HCT116 (cell line): ENCODE measurements at regions not wholly inside any gene's neighbourhood (a gene's known extent, or its start where the extent isn't known, plus 50 kb on each side); places are given as distances from the start of the nearest gene placed in this dataset.

Experiments used
- ATAC-seq: fragments of 200-7000 bp; cut with Tn5 transposase; 2 replicates; pipeline ENCODE4 v1.9.1; 2020; ENCODE audit warnings: mild to moderate bottlenecking, moderate library complexity
- BruUV-seq: library from RNA; stranded (reverse); fragments of 400-500 nt; replicated peaks from 2 replicates; lab custom pipeline; 2021; lab: Mats Ljungman, UMichigan
- CTCF ChIA-PET: fragments of 300-600 bp; sonication (Branson Sonifier 250); formaldehyde crosslinking; loops from one replicate; lab custom pipeline; 2021; ENCODE audit warnings: antibody characterized with exemption; lab: Charles Lee
- POLR2A ChIA-PET: fragments of 300-600, 350-600 bp; sonication (Branson Sonifier 250); formaldehyde crosslinking; loops from one replicate; lab custom pipeline; 2021; ENCODE audit warnings: antibody characterized with exemption; lab: Charles Lee
- RAD21 ChIA-PET, 2 experiments: fragments of 300-600 bp; sonication (Branson Sonifier 250); formaldehyde crosslinking; loops; one replicate each; lab custom pipeline; 2023; ENCODE audit warnings: low total read pairs in 2 of 2; ENCODE audit not compliant: uncharacterized antibody in 2 of 2, unreplicated experiment in 2 of 2, low non-redundant PET in 1 of 2; lab: Charles Lee
- DNase-seq: peaks from one replicate; pipeline ENCODE4 v3.0.0-alpha.2; 2010; ENCODE audit warnings: low read depth, low spot score
- H2AFZ ChIP-seq: fragments of 200-600 bp; shearing (Covaris generic), sonication (generic); 2 replicates; pipeline ENCODE4 v1.6.1; 2017; ENCODE audit warnings: low read depth, mixed run types, mixed read lengths, antibody characterized with exemption, low read length; ENCODE audit not compliant: poor library complexity, severe bottlenecking
- H3K27ac ChIP-seq: 2 replicates; pipeline ENCODE4 v1.5.1; 2012; ENCODE audit warnings: low read depth, low read length
- H3K27me3 ChIP-seq: fragments of 200-600 bp; sonication (generic); 2 replicates; pipeline ENCODE4 v1.6.1; 2016; ENCODE audit warnings: mixed run types, low read length, mixed read lengths; ENCODE audit not compliant: insufficient read depth
- H3K36me3 ChIP-seq, 2 experiments: fragments of 200-500 bp in 1 of 2; fragments of 200-600 bp in 1 of 2; sonication (Bioruptor generic) in 1 of 2; sonication (generic) in 1 of 2; 2 replicates each; pipeline versions ENCODE4 v1.5.1 to v1.6.1; 2014 to 2016; ENCODE audit warnings: low read length in 2 of 2, inconsistent platforms in 1 of 2, mixed read lengths in 1 of 2, mixed run types in 1 of 2; ENCODE audit not compliant: insufficient read depth in 2 of 2, control insufficient read depth in 1 of 2
- H3K4me1 ChIP-seq, 2 experiments: fragments of 200-600 bp in 1 of 2; sonication (generic) in 1 of 2; 2 replicates each; pipeline versions ENCODE4 v1.5.1 to v1.6.1; 2012 to 2017; ENCODE audit warnings: low read length in 2 of 2, inconsistent platforms in 1 of 2, mild to moderate bottlenecking in 1 of 2, mixed read lengths in 1 of 2, mixed run types in 1 of 2, moderate library complexity in 1 of 2; ENCODE audit not compliant: insufficient read depth in 2 of 2, control insufficient read depth in 1 of 2
- H3K4me2 ChIP-seq: fragments of 200-600 bp; sonication (generic); 2 replicates; pipeline ENCODE4 v1.6.1; 2017; ENCODE audit warnings: mixed run types, low read length, mixed read lengths
- H3K4me3 ChIP-seq, 2 experiments: fragments of 200-600 bp in 1 of 2; sonication (generic) in 1 of 2; replicated peaks in 1 of 2; 2 replicates each; pipeline ENCODE4 v1.5.1; 2011 to 2016; ENCODE audit warnings: low read length in 2 of 2, control low read depth in 1 of 2, low read depth in 1 of 2, mild to moderate bottlenecking in 1 of 2, mixed read lengths in 1 of 2, mixed run types in 1 of 2
- H3K79me2 ChIP-seq: fragments of 200-600 bp; sonication (generic); 2 replicates; pipeline ENCODE4 v1.6.1; 2017; ENCODE audit warnings: mild to moderate bottlenecking, mixed run types, low read length, moderate library complexity, mixed read lengths; ENCODE audit not compliant: insufficient read depth
- H3K9ac ChIP-seq: fragments of 200-600 bp; sonication (generic); 2 replicates; pipeline ENCODE4 v1.6.1; 2016; ENCODE audit warnings: low read length, mixed read lengths
- H3K9me2 ChIP-seq: fragments of 200-600 bp; sonication (generic), shearing (Covaris generic); 2 replicates; pipeline ENCODE4 v1.6.1; 2017; ENCODE audit warnings: mixed run types, mild to moderate bottlenecking, moderate library complexity; ENCODE audit not compliant: insufficient read depth
- H3K9me3 ChIP-seq, 2 experiments: fragments of 200-500 bp in 1 of 2; fragments of 200-600 bp in 1 of 2; sonication (Bioruptor generic) in 1 of 2; sonication (generic) in 1 of 2; 2 replicates each; pipeline ENCODE4 v1.6.1; 2014 to 2017; ENCODE audit warnings: low read length in 2 of 2, mixed read lengths in 2 of 2, inconsistent platforms in 1 of 2, low read depth in 1 of 2, mild to moderate bottlenecking in 1 of 2, mixed run types in 1 of 2, moderate library complexity in 1 of 2; ENCODE audit not compliant: control insufficient read depth in 1 of 2, insufficient read depth in 1 of 2
- H4K20me1 ChIP-seq: fragments of 200-600 bp; sonication (generic), shearing (Covaris generic); 2 replicates; pipeline ENCODE4 v1.6.1; 2017; ENCODE audit warnings: mixed run types, mild to moderate bottlenecking, moderate library complexity; ENCODE audit not compliant: insufficient read depth
- CBX3 ChIP-seq: IDR thresholded peaks from 2 replicates; pipeline ENCODE4 v1.6.1; 2012; ENCODE audit warnings: low read depth
- EGR1 ChIP-seq: IDR thresholded peaks from 2 replicates; pipeline ENCODE4 v1.6.1; 2012; ENCODE audit warnings: low read depth
- EZH2 ChIP-seq: fragments of 200-600 bp; sonication (generic); IDR thresholded peaks from 2 replicates; pipeline ENCODE4 v1.6.1; 2017; ENCODE audit warnings: antibody characterized with exemption, mixed run types
- EZH2phosphoT487 ChIP-seq: fragments of 200-600 bp; IDR thresholded peaks from 2 replicates; pipeline ENCODE4 v1.6.1; 2018; ENCODE audit warnings: antibody characterized with exemption, borderline replicate concordance
- JUND ChIP-seq: IDR thresholded peaks from 2 replicates; pipeline ENCODE4 v1.6.1; 2012
- TCF7L2 ChIP-seq: IDR thresholded peaks from 2 replicates; pipeline ENCODE4 v1.7.0; 2011; ENCODE audit warnings: borderline replicate concordance, inconsistent platforms; ENCODE audit not compliant: insufficient read depth, insufficient read length; ENCODE audit errors: extremely low read depth
- ZFX ChIP-seq: fragments of 450-650 bp; IDR thresholded peaks from 2 replicates; pipeline ENCODE4 v1.6.1; 2017
- ZNF274 ChIP-seq: fragments of 200-500 bp; sonication (Bioruptor generic); IDR thresholded peaks from 2 replicates; pipeline ENCODE4 v1.6.1; 2014; ENCODE audit warnings: mild to moderate bottlenecking, low read depth, low read length, inconsistent platforms
- intact Hi-C: fragments of 100-400 bp; cut with micrococcal nuclease; formaldehyde crosslinking; loops from 2 replicates; pipeline ENCODE4 v1.10.0; 2022
- TF ChIP-seq, protein P1 (sequence below): IDR thresholded peaks from 2 replicates; pipeline ENCODE4 v1.6.1; 2012
- TF ChIP-seq, protein P2 (sequence below): IDR thresholded peaks from 2 replicates; pipeline ENCODE4 v1.6.1; 2012; ENCODE audit warnings: low read depth

- Histone ChIP-seq H2AFZ (no peak overlapping the region), H3K4me1 (no peaks in the 10 kb centered on the region), H3K9me3 (no peaks in the 10 kb centered on the region), H3K27ac (no peak overlapping the region), H4K20me1 (no peaks in the 10 kb centered on the region), H3K9ac (no peak overlapping the region), H3K36me3 (no peaks in the 10 kb centered on the region), H3K9me2 (no peaks in the 10 kb centered on the region), H3K79me2 (no peaks in the 10 kb centered on the region), H3K27me3 (peaks cover 9% of the 10 kb centered on the region), H3K4me2 (no peak overlapping the region), H3K4me3 (no peak overlapping the region)
- intact Hi-C loops: no loop called here
- no peak for DNase-seq
- BruUV-seq: no TSS peak
- ChIA-PET CTCF (no interaction called here), RAD21 (no interaction called here), POLR2A (no interaction called here)
- ATAC-seq: no peak
- no peak for TF ChIP-seq EGR1
- no peak for TF ChIP-seq ZNF274
- no peak for TF ChIP-seq ZFX
These were observed 154.6 kb downstream of the ACKR3 start for GRCh38 chr2:236724200-236724599.

DNA sequence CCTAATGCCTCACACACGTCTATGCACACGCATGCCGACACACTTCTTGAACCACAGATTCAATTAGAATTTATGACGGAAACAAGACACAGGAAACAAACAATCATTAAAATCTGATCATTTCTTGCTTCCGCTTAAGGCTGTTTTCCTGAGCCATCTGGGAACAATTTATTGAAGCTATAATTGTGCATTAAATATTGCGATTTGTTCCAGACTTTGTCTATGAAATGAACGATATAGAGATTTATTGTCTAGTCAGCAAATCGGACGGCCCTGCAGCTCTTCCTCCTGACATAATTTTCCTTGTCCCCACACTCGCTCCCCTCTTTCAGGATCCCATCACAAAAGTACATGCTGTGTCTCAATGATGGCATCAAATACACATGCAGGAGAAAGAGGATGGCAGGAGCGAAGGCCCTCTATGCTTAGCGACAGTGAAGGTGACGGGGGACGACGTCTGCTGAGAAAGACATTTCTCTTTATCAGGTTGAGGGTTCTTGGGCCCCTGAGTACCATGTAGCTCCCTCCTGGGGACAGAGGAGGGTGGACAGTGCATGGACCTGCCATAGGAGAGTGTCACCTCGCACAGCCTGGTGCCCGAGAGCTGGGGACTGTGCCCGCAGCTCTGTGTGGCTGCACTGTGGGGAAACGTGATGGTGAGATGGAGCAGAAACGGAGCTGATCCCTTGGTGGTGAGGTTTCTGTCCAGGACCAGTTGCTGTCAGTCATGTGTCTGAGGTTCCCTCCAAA, 157.3 kb downstream of the ACKR3 start:
- no peaks in the 10 kb centered on the region for H3K79me2 ChIP-seq
- no TSS peak for BruUV-seq
- POLR2A ChIA-PET: no interaction called here

More for the DNA sequence above, 157.3 kb downstream of the ACKR3 start:
- DNase-seq (no peak), ATAC-seq (no peak)
- Histone ChIP-seq H2AFZ (no peak overlapping the region), H3K27me3 (peaks cover 3% of the 10 kb centered on the region), H3K27ac (no peak overlapping the region), H3K4me2 (no peak overlapping the region), H3K4me3 (no peak overlapping the region), H3K9ac (no peak overlapping the region), H3K4me1 (peaks cover 2% of the 10 kb centered on the region in 2 experiments; a peak in 3 of 4 replicates), H4K20me1 (no peaks in the 10 kb centered on the region), H3K9me3 (no peaks in the 10 kb centered on the region), H3K36me3 (no peaks in the 10 kb centered on the region), H3K9me2 (no peaks in the 10 kb centered on the region)
- CTCF ChIA-PET: no interaction called here
- TF ChIP-seq, protein P1, sequence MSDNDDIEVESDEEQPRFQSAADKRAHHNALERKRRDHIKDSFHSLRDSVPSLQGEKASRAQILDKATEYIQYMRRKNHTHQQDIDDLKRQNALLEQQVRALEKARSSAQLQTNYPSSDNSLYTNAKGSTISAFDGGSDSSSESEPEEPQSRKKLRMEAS: no peak
- TF ChIP-seq JUND (no peak), CBX3 (no peak), ZFX (no peak), EZH2phosphoT487 (no peak), EZH2 (no peak), TCF7L2 (no peak)
- TF ChIP-seq, protein P2, sequence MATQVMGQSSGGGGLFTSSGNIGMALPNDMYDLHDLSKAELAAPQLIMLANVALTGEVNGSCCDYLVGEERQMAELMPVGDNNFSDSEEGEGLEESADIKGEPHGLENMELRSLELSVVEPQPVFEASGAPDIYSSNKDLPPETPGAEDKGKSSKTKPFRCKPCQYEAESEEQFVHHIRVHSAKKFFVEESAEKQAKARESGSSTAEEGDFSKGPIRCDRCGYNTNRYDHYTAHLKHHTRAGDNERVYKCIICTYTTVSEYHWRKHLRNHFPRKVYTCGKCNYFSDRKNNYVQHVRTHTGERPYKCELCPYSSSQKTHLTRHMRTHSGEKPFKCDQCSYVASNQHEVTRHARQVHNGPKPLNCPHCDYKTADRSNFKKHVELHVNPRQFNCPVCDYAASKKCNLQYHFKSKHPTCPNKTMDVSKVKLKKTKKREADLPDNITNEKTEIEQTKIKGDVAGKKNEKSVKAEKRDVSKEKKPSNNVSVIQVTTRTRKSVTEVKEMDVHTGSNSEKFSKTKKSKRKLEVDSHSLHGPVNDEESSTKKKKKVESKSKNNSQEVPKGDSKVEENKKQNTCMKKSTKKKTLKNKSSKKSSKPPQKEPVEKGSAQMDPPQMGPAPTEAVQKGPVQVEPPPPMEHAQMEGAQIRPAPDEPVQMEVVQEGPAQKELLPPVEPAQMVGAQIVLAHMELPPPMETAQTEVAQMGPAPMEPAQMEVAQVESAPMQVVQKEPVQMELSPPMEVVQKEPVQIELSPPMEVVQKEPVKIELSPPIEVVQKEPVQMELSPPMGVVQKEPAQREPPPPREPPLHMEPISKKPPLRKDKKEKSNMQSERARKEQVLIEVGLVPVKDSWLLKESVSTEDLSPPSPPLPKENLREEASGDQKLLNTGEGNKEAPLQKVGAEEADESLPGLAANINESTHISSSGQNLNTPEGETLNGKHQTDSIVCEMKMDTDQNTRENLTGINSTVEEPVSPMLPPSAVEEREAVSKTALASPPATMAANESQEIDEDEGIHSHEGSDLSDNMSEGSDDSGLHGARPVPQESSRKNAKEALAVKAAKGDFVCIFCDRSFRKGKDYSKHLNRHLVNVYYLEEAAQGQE: no peak
- intact Hi-C loops: no loop called here
- RAD21 ChIA-PET: no interaction called here
